ENCODE measurements at regions not wholly inside any gene's neighbourhood (a gene's known extent, or its start where the extent isn't known, plus 50 kb on each side); places are given as distances from the start of the nearest gene placed in this dataset.
A peak's percentile ranks its signal among the peaks of the same experiment; 100 is the strongest.

DNA sequence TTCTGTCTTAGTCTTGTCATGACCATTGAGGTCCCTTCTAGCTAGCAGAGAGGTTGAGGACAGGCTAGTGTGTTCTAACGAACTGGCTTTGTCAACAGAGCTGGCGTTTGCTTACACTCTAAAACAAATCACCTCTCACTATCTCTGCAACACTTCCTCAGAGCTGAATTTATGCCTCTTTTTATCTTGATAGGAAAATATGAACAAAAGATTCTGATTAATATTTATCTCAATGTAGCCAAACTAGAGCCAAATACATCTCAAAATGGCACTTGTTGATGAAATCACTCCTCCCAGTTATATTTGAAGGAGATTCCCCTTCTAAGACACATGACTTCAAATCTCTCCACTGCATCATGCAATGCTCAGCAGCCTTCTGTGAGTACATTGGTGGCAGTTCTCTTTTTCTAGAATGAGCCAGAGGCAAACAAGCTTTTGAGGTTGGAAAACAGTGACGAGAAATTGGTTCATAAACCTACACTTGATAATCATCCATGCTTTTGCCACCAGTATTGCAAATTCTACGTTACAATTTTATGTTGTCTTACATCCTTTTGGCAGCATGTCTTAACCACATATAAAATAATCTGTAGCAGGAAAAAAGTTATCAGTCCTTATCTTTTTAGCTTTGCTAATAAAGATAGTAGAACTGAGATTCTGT is 615.7 kb upstream of the CITED2 start:
- no peaks in the 10 kb centered on the region for H4K20me1 ChIP-seq (ENCODE audit: insufficient read depth, poor library complexity, severe bottlenecking)
- peak overlapping the region; percentile 7 for H3K4me2 ChIP-seq
- TF ChIP-seq, protein P1, sequence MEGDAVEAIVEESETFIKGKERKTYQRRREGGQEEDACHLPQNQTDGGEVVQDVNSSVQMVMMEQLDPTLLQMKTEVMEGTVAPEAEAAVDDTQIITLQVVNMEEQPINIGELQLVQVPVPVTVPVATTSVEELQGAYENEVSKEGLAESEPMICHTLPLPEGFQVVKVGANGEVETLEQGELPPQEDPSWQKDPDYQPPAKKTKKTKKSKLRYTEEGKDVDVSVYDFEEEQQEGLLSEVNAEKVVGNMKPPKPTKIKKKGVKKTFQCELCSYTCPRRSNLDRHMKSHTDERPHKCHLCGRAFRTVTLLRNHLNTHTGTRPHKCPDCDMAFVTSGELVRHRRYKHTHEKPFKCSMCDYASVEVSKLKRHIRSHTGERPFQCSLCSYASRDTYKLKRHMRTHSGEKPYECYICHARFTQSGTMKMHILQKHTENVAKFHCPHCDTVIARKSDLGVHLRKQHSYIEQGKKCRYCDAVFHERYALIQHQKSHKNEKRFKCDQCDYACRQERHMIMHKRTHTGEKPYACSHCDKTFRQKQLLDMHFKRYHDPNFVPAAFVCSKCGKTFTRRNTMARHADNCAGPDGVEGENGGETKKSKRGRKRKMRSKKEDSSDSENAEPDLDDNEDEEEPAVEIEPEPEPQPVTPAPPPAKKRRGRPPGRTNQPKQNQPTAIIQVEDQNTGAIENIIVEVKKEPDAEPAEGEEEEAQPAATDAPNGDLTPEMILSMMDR (IDR thresholded peaks at IDR 0.05; ENCODE audit: poor library complexity): no peak
- TF ChIP-seq EZH2 (IDR thresholded peaks at IDR 0.05; ENCODE audit: borderline replicate concordance): no peak
- no peak for TF ChIP-seq EZH2phosphoT487 (IDR thresholded peaks at IDR 0.05; ENCODE audit: low read depth, severe bottlenecking, unreplicated experiment)
- no peaks in the 10 kb centered on the region for H3K9me3 ChIP-seq (ENCODE audit: low read depth)
- no peaks in the 10 kb centered on the region for H3K36me3 ChIP-seq (replicated peaks; ENCODE audit: insufficient read depth, low read depth)
- peaks cover 12% of the 10 kb centered on the region for H3K4me1 ChIP-seq (ENCODE audit: insufficient read depth)
- H3K27ac ChIP-seq: peak overlapping the region; percentile 74
- no peaks in the 10 kb centered on the region for H3K79me2 ChIP-seq
- H3K27me3 ChIP-seq: no peaks in the 10 kb centered on the region
- H3K9me2 ChIP-seq (replicated peaks; ENCODE audit: insufficient read depth): no peaks in the 10 kb centered on the region
- no peak overlapping the region for H3K4me3 ChIP-seq
- 42% methylated on average over 4 of the region's 4 CpGs for WGBS (ENCODE audit: low lambda C conversion rate, missing lambda C conversion rate)
- DNase-seq (ENCODE audit: low spot score): no peak
- no peak overlapping the region for H2AFZ ChIP-seq

GRCh38 chr6:139988685-139989084 is 614.2 kb upstream of the CITED2 start:
- DNase-seq (ENCODE audit: low spot score): no peak
- Histone ChIP-seq H3K4me3 (no peak overlapping the region), H2AFZ (no peak overlapping the region), H3K4me1 (ENCODE audit: insufficient read depth) (peaks cover 21% of the 10 kb centered on the region), H3K9me2 (replicated peaks; ENCODE audit: insufficient read depth) (no peaks in the 10 kb centered on the region), H3K27ac (no peak overlapping the region), H3K9me3 (ENCODE audit: low read depth) (no peaks in the 10 kb centered on the region), H3K27me3 (no peaks in the 10 kb centered on the region), H4K20me1 (ENCODE audit: insufficient read depth, poor library complexity, severe bottlenecking) (no peaks in the 10 kb centered on the region), H3K79me2 (no peaks in the 10 kb centered on the region), H3K4me2 (no peak overlapping the region), H3K36me3 (replicated peaks; ENCODE audit: insufficient read depth, low read depth) (no peaks in the 10 kb centered on the region)
- TF ChIP-seq EZH2phosphoT487 (IDR thresholded peaks at IDR 0.05; ENCODE audit: low read depth, severe bottlenecking, unreplicated experiment): no peak
- TF ChIP-seq EZH2 (IDR thresholded peaks at IDR 0.05; ENCODE audit: borderline replicate concordance): no peak
- TF ChIP-seq, protein P1 (IDR thresholded peaks at IDR 0.05; ENCODE audit: poor library complexity): no peak

GRCh38 chr6:139987091-139987490 is 612.6 kb upstream of the CITED2 start:
- no peaks in the 10 kb centered on the region for H3K27me3 ChIP-seq
- no peak overlapping the region for H3K4me2 ChIP-seq
- H3K4me1 ChIP-seq (ENCODE audit: insufficient read depth): peaks cover 37% of the 10 kb centered on the region
- H2AFZ ChIP-seq: no peak overlapping the region
- no peak overlapping the region for H3K4me3 ChIP-seq
- DNase-seq (ENCODE audit: low spot score): no peak
- no peaks in the 10 kb centered on the region for H3K9me2 ChIP-seq (replicated peaks; ENCODE audit: insufficient read depth)
- H3K27ac ChIP-seq: no peak overlapping the region
- H3K36me3 ChIP-seq (replicated peaks; ENCODE audit: insufficient read depth, low read depth): no peaks in the 10 kb centered on the region
- TF ChIP-seq EZH2phosphoT487 (IDR thresholded peaks at IDR 0.05; ENCODE audit: low read depth, severe bottlenecking, unreplicated experiment) (no peak), EZH2 (IDR thresholded peaks at IDR 0.05; ENCODE audit: borderline replicate concordance) (no peak)
- no peaks in the 10 kb centered on the region for H3K9me3 ChIP-seq (ENCODE audit: low read depth)
- no peaks in the 10 kb centered on the region for H3K79me2 ChIP-seq
- H4K20me1 ChIP-seq (ENCODE audit: insufficient read depth, poor library complexity, severe bottlenecking): no peaks in the 10 kb centered on the region

DNA sequence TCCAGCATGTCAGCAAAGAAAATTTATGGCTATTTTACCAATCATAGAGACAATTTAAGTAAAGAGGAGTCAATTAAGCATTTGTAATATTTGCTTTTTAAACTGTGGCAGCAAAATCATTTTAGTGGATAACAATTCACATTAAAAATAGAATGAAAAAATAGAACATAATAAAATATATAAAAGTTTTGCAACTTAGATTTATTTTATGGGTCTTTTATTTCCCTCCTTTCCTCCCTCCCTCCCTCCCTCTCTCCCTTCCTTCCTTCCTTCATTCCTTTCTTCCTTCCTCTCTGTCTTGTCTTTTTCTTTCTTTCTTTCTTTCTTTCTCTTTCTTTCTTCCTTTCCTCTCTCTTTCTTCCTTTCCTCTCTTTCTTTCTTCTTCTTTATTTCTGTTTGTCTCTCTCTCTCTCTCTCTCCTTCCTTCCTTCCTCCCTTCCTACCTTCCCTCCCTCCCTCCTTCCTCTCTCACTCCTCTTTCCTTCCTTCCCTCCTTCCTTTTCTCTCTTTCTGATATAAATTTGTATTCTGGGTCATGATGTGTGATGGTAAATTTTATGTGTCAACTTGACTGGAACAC is 610.9 kb upstream of the CITED2 start:
- Histone ChIP-seq H3K79me2 (no peaks in the 10 kb centered on the region), H3K27ac (no peak overlapping the region), H3K4me2 (no peak overlapping the region), H3K27me3 (no peaks in the 10 kb centered on the region), H3K9me3 (ENCODE audit: low read depth) (no peaks in the 10 kb centered on the region), H3K4me3 (no peak overlapping the region), H3K4me1 (ENCODE audit: insufficient read depth) (peaks cover 46% of the 10 kb centered on the region), H4K20me1 (ENCODE audit: insufficient read depth, poor library complexity, severe bottlenecking) (no peaks in the 10 kb centered on the region), H3K9me2 (replicated peaks; ENCODE audit: insufficient read depth) (no peaks in the 10 kb centered on the region), H3K36me3 (replicated peaks; ENCODE audit: insufficient read depth, low read depth) (no peaks in the 10 kb centered on the region), H2AFZ (no peak overlapping the region)
- DNase-seq (ENCODE audit: low spot score): no peak
- TF ChIP-seq, protein P1 (IDR thresholded peaks at IDR 0.05; ENCODE audit: poor library complexity): no peak
- TF ChIP-seq EZH2phosphoT487 (IDR thresholded peaks at IDR 0.05; ENCODE audit: low read depth, severe bottlenecking, unreplicated experiment) (no peak), EZH2 (IDR thresholded peaks at IDR 0.05; ENCODE audit: borderline replicate concordance) (no peak)

All from hepatocyte (in vitro differentiated cells).